ENCODE measurements at regions not wholly inside any gene's neighbourhood (a gene's known extent, or its start where the extent isn't known, plus 50 kb on each side); places are given as distances from the start of the nearest gene placed in this dataset.

DNA sequence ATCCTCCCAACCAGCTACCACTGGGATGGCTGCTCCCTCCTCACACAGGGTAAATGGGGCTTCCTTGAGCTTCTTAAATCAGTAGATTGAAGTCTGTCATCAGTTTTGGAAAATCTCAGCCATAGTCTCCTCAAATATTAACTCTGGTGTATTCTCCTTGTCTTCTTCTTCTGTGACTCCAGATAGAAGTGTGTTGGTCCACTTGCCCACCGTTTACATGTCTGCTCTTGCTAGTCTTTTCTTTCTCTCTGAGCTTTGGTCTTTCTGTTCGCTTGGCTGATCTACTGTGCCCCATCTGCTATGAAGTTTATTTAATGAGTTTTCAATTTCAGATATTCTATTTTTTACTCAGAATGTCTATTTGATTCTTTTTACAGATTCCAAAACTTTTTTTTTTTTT is 281.7 kb upstream of the HDAC4 start:
- DNase-seq = no peak

DNA sequence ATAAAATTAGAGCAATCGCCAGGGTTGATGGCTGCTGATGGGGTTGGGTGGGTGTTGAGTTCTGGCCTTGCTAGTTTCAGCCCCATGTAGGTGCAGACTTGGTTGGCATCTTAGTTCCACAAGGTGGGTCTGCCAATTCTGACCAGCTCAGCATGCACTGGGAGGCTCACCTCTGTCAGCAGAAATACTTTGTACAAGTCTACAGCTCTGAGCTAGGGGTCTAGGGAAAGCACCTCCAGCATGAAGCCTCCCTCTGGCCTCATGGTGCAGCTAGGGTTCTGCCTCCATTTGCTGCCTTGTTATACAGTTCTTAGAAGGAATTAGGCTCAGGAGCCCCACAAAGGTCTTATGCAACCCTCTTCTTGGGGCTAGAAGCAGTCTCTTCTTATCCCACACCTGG is 278.9 kb upstream of the HDAC4 start:
- no peak for DNase-seq

DNA sequence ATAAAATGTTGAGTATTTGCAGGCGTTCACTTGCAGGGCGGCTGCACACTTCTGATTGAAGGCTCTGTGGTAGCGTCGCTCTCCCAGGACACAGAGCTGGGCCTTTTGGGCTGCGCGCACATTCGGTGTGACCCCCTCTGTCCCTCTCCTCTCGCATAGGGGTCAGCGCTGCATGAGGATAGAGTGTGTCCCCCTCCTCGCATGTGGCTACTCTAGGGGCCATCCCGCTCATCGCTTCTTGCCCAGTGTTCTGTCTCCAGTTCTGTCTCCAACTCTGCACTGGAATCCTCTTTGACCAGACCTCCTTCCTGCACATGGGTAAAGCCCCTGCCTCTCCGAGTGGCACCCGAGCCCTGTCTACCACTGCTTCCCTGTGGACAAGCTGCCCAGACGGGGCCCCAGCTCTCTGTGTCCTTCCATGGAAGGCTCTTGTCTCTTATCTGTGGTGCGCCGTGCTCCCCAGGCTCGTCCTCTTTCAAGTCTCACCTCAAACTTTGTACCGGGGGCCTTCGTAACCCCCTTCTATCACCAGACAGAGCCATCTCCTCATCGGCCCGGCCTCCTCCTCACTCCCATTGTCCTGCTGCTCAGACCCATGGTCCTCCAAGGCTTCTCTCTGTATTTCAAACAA is 278.0 kb upstream of the HDAC4 start:
- no peak for DNase-seq

DNA sequence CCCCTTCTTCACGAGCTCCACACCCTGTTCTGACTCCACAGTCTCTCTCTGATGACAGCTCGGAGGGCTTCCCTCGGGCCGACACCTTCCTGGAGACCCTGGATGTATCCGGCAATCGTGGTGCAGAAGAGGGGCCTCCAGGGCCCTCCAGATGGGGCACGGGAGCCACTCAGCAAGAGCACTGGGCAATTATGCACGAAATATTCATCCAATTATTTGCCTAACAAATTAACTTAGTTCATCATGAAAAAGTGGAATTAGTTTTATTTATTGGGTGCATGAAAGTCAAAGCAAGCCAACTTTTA is 277.3 kb upstream of the HDAC4 start:
- DNase-seq = no peak

DNA sequence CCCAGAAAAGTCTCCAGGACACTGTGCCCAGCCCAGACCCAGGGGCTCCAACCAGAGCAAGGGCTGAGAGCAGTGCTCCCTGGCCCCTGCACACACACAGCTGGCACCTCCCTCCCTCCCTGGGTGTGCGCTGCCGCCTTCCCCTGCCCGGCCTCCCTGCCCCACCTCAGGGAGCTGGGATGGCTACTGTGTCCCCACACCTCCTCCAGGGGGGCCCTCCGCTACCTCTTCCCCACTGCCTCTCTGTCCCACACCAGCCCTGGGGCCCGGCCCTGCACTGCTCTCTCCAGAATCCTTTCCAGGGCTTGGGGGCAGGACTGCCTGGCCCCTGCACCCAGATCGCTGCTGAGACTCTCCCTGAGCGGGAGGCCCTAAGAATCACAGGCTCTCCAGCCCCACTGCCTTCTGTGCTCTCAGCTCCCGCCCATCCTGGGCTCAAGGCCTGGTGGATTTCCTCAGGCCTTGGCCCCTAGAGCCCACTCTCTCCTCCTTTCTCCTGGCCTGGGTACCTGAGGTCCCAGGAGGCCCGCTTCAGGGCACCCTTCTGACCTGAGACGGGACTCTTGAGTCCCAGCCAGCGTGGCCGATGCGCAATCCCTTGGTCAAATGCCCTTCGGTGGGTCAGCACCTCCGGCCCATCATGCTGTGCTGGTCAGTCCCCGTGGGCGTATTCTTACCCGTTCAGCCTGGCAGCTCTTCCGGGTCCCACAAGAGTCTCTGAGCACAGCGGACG is 276.8 kb upstream of the HDAC4 start:
- DNase-seq = no peak

DNA sequence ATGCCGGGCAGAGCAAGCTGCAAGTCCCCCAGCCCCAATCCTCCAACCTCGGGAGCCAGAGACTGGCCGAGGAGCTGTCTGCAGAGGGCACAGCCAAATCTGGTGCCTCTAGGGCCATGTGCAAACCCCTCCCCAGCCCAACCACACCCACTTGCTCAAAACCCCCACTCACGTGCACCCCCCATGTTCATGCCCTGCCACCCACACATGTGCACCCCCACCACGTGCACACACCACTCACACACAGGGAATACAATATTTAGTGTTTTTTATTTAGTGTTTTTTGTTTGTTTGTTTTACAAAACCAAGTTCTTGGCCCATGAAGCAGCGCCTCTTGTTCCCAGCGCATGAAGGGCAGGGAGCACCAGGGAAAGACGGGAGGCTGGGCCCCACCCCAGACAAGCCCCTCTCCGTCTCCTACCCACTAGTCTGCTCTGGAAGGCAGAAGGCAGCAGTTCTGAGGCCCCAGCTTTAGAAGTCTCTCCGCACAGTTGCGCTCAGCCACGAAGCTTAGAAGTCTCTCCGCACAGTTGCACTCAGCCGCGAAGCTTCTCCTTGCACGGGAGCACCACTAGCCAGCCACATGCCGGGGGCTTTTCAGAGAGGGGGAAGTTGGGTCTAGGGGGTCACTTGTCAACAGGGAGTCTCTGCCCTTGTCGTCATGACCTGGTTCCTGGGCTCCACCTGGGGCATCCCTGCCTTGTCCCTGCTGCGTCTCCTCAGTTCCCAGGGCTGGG is 276.1 kb upstream of the HDAC4 start:
- no peak for DNase-seq

DNA sequence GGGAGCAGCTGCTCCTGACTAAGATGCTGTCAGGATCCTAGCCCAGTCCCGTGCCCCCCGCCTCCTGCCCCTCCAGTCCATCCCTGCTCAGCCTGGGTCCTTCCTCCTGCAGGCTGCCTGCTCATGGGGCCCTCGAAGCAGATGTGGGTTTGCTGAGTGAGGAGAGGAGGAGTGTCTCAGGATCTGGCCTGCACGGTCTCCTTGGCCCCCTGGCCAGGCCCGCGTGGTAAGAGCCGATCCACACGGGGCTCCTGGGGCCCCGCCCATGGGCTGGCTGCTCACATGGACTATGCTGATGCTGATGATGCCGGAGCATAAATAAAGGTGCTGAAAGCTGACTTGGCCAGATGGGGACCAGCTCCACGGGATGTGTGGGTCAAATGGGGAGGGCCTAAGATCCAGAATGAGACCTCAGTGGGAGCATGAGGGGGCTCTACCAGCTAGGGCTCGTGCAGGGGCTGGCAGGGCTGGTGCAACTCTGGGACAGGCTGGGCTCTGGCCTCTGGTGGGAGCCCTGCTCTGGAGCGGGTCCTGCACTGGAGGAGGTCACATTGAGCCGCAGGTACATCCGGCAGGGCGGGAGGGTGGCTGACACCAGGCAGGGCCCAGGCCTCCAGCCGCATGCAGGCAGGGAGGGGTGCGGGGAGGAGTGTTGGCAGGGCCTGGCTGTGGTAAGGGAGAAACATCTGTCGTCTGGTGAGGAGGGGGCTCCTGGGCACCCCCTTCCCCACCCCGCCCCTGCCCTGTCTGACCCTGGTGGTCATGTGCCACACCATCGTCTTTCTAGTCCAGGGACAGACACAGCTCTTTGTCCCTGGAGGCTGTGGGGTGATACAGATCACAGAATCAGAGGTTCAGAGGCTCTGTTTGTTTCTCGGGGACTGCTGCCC is 275.3 kb upstream of the HDAC4 start:
- DNase-seq = no peak

DNA sequence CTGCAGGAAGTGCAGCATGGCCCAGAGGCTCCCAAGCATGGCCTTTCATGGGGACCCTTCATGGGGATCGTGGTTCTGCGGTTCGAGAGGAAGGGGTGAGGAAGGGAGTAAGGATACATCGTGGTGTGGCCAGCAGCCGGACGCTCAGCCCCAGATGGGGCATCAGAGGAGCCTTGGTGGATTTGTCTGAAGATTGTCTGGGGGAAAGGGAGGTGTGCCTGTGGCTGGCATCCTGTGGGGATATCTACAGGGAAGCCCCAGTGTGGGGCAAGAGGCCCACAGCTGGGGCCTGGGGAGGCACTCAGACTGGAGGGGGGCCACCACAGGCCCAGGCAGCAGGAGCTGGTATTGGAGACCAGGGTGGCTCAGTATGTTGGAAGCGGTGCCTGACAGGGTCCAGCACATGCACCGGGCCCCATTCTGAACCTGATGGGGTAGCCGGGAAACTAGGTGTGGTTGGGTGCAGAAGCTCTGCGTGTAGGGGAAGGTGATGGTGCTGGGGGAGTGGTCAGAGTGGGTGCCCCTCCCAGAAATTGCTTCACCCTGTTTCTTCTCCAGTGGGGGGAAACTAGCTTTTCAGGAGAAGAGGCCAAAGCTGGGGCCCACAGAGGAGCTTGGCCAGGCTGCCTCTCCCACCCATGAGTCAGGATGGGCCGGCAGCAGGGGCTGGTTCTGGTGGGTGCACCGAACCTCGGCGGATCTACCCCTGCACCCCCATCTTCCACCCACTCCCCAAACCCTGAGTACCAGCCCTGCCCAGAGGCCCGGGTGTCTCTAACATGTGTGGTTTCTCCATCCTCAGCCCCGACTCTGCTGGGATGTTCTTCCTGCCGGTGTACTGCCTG is 274.4 kb upstream of the HDAC4 start:
- no peak for DNase-seq

DNA sequence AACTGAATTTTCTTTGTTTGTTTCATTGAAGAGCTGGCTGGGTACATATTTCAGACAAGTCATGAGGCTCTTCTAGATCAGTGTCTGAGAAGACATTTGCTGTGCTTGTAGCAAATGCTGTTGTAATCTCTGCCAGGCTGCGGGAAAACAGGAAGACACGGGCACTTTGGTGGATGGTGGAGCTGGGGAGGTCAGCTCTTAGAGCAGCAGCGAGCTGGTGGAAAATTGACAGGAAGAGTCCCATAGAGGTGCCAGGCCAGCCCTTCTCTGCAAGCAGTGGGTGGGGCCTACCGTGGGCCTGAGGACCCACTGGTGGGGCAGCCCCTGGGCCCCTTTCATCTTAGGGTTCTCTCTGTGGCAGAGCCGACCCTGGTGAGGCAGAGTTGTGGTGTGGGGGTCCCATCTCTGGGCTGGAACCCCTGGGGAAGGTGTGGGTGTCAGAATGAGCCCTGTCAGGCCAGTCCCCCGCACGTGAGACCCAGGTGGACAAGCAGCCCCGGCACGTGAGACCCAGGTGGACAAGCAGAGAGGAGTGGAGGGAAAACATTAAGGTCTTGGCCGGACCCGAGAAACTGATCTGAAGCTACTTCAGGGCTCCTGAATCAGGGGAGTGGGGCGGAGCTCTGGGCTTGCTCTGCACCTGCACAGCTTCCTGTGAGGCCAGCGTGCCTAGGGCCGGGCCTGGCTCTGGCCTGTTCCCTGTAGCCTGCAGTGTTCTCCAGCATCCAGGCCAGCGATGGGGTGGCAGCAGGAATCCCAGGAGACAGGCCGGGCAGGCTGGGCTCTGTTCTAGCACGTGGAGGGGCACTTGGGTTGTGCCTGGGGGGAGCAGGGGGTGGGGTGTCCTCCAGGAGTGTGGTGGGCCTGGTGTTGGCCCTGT is 273.5 kb upstream of the HDAC4 start:
- DNase-seq = no peak

DNA sequence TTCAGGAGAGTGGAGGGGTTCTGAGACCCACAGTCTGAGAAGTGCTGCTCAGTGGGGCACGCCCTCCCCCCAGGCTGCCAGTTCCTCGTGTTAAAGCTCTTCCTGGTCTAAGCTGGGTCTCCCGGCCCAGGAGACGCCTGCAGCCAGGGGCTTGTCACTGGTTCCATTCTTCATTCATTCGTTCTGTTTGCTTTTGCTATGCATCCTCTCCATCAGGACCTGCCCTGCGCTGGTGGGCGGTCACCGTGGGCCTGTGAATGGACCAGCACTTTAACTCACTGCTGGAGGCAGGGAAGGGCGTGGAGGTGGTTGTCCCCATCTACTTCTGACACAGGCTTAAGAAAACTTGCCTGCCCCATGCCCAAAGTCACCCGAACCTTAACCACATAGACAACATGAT is 272.8 kb upstream of the HDAC4 start:
- DNase-seq = no peak

DNA sequence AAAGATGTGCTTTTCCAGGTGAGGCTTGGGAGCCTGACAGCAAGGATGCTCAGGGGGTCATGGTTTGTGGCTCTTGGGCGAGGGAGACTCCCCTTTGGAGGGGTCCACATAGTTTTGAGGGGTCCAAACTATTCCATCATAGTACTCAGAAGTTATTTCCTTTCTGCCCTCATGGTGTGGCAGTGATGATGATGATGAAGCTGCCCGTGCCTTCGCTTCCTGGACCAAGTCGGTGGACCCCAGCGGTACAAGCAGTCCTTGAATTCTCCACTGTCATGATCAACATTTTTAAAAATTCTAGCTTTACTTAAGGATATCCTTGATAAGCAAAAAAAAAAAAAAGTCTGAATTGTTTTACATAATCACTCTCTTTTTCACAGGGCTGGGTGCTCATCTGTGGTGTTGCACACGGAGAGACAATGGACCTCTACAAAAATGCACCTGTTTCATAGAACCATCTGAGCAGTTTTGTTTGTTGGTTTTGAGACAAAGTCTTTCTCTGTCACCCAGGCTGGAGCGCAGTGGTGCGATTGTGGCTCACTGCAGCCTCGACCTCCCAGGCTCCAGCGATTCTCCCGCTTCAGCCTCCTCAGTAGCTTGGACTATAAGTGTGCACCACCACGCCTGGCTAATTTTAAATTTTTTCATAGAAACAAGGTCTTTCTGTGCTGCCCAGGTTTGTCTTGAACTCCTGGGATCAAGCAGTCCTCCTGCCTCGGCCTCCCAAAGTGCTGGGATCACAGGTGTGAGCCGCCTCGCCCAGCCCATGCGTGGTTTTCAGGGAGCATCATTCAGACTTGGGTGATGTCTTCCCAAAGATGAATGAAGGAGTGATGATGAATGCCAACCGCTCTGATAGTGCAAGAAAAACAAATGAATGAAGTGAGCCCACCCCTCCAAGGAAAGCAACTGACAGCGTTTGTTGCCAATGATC is 271.4 kb upstream of the HDAC4 start:
- no peak for DNase-seq

DNA sequence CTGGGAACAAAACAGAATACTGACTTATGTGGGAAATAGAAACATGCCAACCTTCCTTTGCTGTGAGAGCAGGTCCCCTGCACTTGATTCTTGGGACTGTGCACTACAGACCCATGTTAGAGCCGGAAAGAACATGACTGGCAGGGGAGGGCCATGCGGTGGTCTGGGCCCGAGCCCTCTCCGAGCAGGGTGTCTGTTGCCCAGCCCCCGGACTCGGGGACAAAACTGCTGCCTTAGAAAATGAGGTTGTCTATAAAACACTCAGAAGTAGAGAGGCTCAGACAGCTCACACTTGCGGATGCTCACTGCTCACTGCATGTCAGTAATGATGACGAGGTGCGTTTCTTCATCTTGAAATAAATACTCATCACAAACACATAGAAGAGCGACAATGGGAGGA is 270.7 kb upstream of the HDAC4 start:
- no peak for DNase-seq

DNA sequence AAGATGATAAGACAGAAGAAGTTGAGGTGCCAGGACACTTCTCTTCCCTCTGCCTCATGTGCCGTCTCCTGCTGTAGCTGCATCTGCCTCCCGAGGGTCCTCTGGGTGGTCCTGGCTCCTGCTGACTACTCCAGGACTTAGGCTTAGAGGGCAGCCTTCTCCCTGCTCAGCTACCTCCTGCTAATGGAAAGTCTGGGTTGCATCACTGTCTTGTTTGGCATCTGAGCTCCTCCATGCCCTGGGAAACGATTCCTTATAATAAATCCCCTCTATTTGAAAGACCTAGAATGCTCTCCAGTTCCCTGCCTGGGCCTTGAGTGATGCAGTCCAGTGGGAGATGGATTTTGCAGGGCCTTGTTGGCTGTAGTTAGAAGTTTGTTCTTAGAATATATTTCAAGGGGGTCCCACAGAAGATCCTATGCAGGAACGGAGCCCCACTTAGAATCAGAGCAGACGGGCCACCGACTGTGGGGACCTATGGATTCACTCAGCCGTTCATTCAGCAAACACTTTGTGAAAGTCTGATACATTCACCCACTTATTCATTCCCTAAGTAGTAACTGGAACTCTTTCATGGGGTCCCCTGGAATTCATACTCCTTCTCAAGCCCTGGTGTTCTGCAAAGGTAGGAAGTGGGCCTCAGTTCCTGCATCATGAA is 269.8 kb upstream of the HDAC4 start:
- no peak for DNase-seq

DNA sequence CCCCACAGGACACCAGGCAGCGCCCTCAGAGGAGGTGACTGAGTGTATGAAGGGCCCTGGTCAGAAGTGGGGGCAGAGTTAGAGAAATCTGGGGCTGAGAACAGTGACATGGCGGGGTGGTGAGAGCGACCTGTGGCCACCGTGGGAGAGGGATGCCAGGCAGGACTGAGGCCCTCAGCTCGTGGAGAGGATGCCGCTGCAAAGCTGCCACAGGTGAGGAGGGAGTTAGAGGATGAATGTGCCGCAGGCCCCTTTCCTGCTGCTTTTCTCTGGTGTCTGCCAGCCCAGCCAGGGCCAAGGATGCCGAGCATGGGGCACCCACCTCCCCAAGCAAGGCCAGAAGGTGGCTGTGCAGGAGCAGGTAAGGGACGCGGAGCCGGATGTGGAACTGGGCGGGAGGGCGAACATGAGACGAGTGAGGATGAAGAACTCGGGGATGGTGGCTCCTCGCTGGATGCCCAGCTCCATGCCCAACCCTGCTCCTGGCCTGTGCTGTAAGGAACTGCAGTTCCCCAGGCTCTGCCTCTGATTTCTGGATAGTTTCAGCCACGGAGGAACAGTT is 269.2 kb upstream of the HDAC4 start:
- no peak for DNase-seq

DNA sequence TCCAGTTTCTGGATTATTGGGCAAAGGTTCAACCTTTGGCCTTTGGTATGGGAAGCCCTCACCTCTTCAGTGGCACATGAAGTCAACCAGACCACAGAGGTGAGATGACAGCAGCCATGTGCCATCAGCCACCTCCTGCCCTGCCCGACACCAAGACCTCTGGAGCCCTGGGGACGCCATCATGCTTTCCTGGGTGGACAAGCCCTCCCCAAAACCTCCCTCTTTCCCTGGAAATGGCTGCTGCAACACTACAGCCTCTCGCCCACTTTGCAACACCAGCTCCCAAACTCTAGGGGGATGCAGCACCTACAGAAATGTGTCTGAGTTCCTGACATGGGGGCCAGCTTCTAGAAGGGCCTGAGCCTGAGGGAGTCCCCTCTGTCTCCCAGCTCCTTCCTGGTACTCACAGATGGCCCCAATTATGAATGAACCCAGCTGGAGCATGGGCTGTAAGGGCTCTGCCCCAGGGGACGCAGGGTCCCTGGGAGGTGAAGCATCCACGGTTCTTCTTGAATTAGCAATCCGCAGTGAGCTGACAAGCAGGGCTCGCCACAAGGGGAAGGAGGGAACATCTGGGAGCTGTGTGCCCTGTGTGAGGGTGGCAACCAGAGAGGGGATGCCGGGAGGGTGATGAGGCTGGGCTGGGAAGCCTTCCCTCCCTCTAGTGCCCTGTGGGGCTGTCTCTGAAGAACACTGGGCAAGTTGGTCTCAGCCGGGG is 268.5 kb upstream of the HDAC4 start:
- no peak for DNase-seq

DNA sequence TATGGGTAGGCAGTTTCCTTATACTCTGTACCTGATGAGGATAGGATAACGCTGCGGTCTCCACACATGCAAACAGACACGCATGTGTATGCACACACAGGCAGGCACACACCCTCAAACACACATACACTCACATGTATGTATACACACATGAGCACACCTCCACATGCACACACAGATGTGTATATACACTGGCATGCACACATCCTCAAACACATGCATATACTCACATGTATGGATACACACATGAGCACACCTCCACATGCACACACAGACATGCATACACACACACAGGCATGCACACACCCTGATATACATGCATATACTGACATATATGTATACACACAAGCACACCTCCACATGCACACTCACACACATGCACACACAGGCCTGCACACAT is 267.8 kb upstream of the HDAC4 start:
- no peak for DNase-seq

DNA sequence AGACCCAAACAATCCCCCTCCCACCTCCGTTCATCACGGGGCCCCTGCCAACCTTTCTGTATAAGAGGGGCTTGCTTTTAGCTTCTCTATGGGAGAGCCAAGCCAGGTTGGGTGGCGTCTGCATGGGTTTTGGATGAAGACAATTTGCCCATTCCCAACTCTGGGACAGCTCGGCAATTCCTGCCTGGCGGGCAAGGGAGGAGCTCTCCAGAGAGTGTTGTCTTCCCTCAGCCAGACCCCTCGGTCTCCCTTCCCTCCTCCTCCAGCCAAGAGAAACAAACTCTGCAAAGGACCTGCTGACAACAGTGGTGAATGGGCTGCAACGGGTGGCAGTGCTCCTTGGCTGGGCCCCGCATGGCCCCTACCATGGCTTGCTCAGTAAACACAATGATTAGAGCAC is 267.2 kb upstream of the HDAC4 start:
- no peak for DNase-seq

DNA sequence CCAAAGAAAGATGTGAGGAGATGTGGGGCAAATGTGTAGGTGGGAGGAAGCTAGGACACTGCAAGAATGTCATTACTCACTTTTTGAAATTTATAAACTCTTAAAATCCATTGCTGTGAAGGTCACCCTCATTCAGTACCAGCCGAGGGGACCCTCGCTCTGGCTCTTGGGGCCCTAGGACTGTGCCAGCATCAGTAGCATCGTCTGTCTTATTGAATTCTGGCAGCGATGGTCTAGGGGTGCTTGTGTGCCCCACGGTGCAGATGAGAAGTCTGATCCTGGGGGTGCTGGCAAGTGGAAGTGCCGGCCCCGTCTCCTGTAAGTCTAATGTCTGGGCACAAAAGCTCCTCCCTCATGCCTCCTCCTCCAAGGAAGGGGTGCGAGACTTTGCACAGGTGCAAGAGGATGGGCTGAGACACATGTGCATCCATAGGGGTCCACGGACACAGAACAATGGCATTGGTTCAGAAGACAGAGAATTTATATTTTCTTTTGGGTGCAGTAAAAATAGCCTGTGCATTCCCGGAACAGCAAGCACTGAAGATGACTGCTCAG is 266.7 kb upstream of the HDAC4 start:
- no peak for DNase-seq
